HG03064 (cell line): ENCODE measurements at regions not wholly inside any gene's neighbourhood (a gene's known extent, or its start where the extent isn't known, plus 50 kb on each side); places are given as distances from the start of the nearest gene placed in this dataset.
"Not testable (repeated sequence)": the region's sequence is repeated elsewhere in the genome, so short reads cannot be mapped to it uniquely, and the experiment has no call there.

Experiments
- ATAC-seq: cut with Tn5 transposase; IDR thresholded peaks from one replicate; pipeline ENCODE4 v1.9.1; 2021; ENCODE audit warnings: low read depth; ENCODE audit not compliant: unreplicated experiment

GRCh38 chr5:105259581-105260217 lies 1697.1 kb upstream of the NUDT12 start:
- ATAC-seq, result no peak

GRCh38 chr5:105238561-105238960 lies 1676.0 kb upstream of the NUDT12 start:
- ATAC-seq, result no peak

GRCh38 chr5:105230516-105231157 lies 1668.0 kb upstream of the NUDT12 start:
- ATAC-seq, result no peak

- no peak for ATAC-seq
Measured at GRCh38 chr5:105218018-105218417, 1655.4 kb upstream of the NUDT12 start.

GRCh38 chr5:105213078-105213477 lies 1650.5 kb upstream of the NUDT12 start:
- ATAC-seq, result no peak

GRCh38 chr5:105207066-105207465 lies 1644.5 kb upstream of the NUDT12 start:
- no peak for ATAC-seq

GRCh38 chr5:105197531-105197930 lies 1634.9 kb upstream of the NUDT12 start:
- no peak for ATAC-seq

- ATAC-seq, result no peak
Measured at GRCh38 chr5:105195765-105196164, 1633.2 kb upstream of the NUDT12 start.

- no peak for ATAC-seq
Measured at GRCh38 chr5:105172918-105173317, 1610.3 kb upstream of the NUDT12 start.

- no peak for ATAC-seq
Measured at GRCh38 chr5:105168806-105169205, 1606.2 kb upstream of the NUDT12 start.

GRCh38 chr5:105167092-105167491 lies 1604.5 kb upstream of the NUDT12 start:
- no peak for ATAC-seq

- ATAC-seq, result no peak
Measured at GRCh38 chr5:105163547-105163946, 1601.0 kb upstream of the NUDT12 start.

- not testable (repeated sequence) for ATAC-seq
Measured at GRCh38 chr5:105162557-105162956, 1600.0 kb upstream of the NUDT12 start.

GRCh38 chr5:105158526-105158925 lies 1595.9 kb upstream of the NUDT12 start:
- no peak for ATAC-seq

- no peak for ATAC-seq
Measured at GRCh38 chr5:105150323-105150722, 1587.7 kb upstream of the NUDT12 start.

- no peak for ATAC-seq
Measured at GRCh38 chr5:105146867-105147266, 1584.3 kb upstream of the NUDT12 start.

GRCh38 chr5:105145152-105145551 lies 1582.6 kb upstream of the NUDT12 start:
- ATAC-seq, result no peak

- no peak for ATAC-seq
Measured at GRCh38 chr5:105134328-105134727, 1571.7 kb upstream of the NUDT12 start.

- no peak for ATAC-seq
Measured at GRCh38 chr5:105133087-105133486, 1570.5 kb upstream of the NUDT12 start.

- no peak for ATAC-seq
Measured at GRCh38 chr5:105132581-105132980, 1570.0 kb upstream of the NUDT12 start.

- no peak for ATAC-seq
Measured at GRCh38 chr5:105131045-105131444, 1568.5 kb upstream of the NUDT12 start.

GRCh38 chr5:105101577-105101976 lies 1539.0 kb upstream of the NUDT12 start:
- no peak for ATAC-seq
